GM21390 (cell line): ENCODE measurements at regions not wholly inside any gene's neighbourhood (a gene's known extent, or its start where the extent isn't known, plus 50 kb on each side); places are given as distances from the start of the nearest gene placed in this dataset.
"Not testable (repeated sequence)": the region's sequence is repeated elsewhere in the genome, so short reads cannot be mapped to it uniquely, and the experiment has no call there.

Experiments
- ATAC-seq: cut with Tn5 transposase; IDR thresholded peaks from one replicate; pipeline ENCODE4 v1.9.1; 2021; ENCODE audit not compliant: unreplicated experiment

DNA sequence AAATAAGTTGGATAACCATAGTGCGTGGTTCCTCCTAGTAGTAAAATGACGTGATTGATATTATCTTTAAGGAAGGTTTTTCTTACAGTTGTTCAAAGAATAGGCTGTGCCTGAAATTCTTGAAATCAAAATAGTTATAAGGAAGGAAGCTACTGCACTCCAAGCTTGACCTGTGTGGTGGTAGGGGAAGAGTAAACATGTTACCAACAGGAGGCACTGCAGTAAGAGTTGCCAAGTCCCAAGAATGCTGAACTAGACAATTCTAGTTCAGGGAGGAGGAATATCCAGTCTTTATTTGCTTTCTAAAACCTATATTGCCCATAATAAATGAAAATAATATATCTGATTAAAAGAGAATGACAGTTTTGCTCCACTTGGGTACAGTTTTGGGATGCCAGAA is 764.5 kb downstream of the TMTC2 start:
- no peak for ATAC-seq

DNA sequence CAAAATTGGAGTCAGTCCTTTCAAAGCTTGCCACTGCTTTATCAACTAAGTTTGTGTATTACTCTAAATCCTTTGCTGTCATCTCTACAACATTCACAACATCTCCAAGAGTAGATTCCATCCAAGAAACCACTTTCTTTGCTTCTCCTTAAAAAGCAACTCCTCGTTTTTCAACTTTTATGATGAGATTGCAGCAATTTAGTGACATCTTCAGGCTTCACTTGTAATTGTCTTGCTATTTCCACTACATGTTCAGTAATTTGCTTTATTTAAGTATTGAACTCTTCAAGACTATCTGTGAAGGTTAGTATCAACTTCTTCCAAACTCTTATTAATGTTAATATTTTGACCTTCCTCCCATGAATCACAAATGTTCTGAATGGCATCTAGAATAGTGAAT is 747.9 kb downstream of the TMTC2 start:
- no peak for ATAC-seq

DNA sequence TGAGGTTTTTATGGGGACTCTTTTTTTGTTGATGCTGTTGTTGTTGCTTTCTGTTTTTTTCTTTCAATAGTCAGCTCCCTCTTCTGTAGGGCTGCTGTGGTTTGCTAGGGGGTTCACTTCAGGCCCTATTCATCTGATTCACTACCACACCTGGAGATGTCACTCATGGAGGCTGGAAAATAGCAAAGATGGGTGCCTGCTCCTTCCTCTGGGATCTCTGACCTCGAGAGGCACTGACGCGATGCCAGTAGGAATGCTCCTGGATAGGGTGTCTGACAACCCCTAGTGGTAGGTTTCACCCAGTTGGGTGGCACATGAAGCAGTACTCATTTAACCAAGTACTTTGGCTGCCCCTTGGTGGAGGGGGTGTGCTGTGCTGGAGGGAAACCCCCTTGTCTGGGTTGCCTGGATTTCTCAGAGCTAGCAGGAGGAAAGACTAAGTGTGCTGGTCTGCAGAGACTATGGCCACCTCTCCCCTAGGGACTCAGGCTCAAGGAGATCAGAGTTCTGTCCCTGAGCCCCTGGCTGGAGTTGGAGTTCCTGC is 745.5 kb downstream of the TMTC2 start:
- ATAC-seq = no peak

DNA sequence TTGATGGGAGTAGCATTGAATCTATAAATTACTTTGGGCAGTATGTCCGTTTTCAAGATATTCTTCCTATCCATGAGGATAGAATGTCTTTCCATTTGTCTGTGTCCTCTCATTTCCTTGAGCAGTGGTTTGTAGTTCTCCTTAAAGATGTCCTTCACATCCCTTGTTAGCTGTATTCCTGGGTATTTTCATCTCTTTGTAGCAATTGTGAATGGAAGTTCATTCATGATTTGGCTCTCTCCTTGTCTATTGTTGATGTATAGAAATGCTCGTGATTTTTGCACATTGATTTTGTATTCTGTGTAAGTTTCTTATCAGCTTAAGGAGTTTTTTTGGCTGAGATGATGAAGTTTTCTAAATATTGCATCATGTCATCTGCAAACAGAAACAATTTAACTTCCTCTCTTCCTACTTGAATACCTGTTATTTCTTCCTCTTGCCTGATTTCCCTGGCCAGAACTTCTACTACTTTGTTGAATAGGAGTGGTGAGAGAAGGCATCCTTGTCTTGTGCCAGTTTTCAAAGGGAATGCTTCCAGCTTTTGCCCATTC is 741.0 kb downstream of the TMTC2 start:
- ATAC-seq = not testable (repeated sequence)

DNA sequence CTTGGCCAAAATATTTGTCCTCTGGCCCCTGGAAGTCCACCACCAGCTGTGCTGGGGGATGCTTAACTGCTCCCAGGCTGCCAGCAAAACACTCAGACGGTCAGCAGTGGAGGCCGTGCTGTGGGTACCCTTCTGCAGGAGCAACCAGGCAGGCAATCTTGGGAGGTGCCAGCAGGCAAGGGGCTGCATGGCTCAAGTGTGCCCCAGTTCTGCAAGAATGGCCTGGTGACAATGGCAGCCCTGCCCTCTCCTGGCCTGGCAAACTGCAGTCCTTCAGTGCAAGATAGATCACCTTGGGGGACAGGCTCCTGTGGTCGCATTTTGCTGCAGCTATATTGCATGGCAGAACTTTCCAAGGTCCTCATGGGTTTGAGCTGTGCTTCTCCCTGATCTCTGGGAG is 728.3 kb downstream of the TMTC2 start:
- no peak for ATAC-seq

DNA sequence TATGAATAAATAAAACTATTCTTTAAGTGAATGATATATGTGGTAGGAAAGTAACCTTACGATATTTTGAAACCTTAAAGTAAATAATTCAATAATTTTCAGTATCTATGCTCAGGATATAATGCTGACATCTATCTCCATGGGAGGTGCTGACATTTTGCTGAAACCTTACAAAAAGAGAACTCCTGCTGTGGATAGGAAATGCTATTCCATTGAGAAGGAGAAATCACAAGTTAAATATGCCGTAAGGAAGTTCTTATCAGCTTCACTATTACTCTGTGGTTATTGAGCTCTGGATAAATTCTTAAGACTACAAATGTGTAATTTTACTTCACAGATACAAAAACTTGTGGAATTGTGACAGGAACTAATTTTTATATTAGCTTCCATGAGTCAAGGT is 722.1 kb downstream of the TMTC2 start:
- no peak for ATAC-seq

DNA sequence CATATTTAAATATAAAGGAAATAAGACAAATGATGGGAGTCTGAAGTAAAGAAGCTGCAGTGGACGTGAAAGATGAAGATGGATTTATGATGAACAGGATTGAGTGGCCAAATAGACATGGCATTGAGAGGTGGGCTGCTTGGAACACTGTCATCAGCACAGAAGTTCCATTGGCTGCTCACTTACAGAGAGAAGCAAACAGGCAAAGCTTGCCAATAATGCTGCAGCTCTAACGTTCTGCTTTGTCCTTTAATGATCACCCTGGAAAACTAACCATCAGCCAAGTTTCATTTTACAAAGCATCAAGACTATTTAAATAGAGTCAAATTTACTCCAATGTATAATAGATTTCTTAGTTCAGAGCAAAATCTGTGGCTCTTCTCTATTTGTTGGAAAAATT is 721.4 kb downstream of the TMTC2 start:
- ATAC-seq = no peak

DNA sequence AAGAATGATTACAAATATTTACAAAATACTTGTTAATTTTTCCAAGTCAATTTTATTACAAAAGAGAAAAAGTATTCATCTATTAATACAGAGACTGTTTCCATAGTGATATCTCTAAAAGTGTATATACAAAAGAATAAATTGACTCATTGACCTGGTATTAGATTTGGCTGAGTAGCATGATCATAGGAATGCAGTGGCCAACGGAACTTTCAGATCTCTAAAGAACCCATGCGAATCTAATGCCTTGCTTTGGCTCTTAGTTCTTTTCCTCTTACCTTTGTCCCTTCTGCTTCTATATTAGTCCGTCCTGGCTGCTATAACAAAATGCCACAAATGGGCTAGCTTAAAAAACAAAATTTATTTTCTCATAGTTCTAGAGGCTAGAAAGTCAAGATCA is 717.8 kb downstream of the TMTC2 start:
- no peak for ATAC-seq

DNA sequence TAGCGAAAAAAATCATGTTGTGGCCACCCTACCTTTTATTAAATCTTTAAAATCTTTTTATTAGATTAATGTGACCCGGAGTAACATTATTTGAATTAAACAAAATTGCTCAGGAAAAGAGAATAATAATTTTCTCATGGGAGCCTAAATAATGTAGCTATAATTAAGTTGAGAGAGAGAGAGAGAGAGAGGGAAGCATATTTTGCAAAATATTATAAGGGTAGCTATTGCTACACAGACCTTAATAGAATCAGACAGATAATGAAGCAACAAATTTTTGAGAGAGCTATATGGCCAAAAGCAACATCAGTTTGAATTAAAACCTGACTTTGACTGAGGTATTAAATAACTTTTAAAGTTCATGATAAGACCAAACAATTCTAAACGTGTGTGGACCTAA is 703.5 kb downstream of the TMTC2 start:
- ATAC-seq = no peak

DNA sequence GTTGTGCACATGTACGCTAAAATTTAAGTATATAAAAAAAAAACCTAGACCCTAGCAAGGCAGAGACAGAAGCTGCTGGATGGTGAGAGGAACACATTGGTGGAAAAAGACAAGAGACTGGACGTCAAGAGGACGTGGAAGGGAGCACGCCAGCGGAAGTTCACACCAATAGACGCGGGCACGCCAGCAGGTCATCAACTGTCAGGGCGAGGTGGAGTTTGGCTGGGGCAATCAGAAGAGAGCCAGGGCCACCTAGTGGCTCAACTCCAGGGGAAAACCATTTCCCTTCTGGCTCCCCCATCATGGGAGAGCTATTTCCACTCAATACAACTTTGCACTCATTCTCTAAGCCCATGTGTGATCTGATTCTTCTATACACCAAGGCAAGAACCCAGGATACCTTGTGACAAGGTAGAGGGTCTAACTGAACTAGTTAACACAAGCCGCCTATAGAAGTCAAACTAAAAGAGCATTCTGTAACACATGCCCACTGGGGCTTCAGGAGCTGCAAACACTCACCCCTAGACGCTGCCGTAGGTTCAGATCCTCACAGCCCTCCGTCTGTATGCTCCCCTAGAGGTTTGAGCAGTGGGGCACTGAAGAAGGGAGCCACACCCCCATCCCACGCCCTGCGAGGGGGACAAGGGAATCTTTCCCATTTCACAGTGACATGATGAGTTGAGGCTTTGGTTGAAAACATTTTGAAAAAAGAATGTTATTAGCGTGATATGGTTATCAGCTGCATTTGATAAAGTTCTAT is 702.7 kb downstream of the TMTC2 start:
- no peak for ATAC-seq

DNA sequence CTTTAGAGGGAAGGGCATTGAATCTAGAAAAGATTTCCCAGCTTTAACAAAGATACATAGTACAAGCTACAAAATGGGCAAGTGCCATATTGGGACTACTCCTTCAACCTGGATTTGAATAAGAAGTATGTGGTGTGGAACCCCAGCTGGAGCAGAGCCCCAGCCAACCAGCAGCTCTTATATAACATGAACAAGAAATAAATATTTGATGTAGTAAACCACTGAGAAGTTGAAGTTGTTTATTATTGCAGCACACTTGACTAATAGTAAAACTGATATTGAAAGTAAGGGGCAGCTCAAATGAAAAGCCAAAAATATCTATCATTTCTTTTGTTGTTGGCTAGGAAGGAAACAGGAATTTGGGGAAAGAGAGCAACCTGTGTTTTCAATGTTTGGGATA is 701.8 kb downstream of the TMTC2 start:
- no peak for ATAC-seq

DNA sequence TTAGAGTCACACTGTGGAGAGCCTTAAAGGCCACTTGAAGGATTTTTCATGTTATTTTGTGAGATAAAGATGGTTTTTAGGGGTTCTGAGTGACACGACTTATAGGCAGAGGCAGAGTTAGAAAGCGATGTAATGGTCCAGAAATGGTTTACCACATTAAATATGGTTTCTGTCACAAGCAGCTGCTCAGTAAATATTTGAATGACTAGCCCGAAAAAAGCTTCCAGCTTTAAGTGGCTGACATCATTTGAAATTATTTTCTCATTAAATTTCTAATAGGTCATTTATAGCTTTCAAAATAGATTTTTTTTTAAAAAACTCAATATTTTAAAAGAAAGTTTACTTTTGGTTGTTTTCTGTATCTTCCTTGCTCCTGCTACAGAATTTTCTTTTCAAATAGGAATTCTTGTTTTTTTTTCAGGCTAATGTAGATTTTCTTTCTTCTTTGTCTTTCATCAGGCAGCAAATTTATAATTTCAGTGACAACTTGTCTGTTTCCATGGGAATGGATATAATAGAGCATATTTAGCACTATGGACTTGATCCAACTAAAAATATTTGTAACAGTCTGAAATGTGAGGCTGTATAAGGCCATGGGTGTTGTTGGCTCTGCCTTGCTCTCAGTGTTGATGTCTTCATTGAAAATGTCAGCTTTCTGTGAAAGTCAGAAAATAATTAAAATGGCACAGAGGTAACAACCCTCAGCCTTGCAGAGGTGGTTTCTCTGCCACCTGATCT is 700.0 kb downstream of the TMTC2 start:
- no peak for ATAC-seq

DNA sequence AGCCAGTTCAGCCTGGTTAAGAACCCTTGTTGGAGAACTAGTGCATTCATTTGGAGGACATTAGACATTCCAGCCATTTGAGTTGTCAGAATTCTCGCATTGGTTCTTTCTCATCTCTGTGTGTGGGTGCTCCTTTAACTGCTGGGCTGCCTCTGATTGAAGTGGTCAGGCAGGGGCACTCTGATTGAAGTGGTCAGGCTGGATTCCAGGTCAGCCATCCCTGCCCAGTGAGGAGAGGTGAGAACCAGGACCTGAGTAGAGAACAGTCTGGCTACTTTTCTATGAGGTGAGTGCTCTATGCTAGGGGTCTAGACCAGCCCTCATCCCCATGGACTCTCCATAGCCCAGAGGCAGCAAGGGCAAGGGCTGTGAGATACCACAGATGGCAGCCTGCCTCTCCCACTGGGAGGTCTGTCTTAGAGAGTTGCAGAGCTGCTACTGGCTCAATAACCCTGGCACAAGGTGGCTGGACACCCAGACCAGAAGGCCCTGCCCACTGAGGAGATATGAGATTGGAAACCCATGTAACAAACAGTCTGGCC is 691.6 kb downstream of the TMTC2 start:
- ATAC-seq = no peak

DNA sequence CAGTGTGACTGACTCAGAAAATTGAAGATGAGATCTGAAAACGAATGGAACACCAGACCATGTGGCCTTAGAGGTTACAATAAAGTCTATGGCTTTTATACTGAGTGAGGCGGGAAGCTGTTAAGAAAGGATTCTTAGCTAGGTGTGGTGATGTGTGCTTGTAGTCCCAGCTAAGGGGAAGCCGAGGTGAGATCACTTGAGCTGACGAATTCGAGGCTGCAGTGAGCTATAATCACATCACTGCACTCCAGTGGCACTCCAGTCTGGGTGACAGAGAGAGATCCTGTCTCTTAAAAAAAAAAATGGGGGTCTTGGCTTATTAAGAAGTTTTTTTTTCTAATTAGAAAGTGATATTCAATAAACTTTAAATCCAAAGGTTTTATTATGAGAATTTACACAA is 678.6 kb downstream of the TMTC2 start:
- ATAC-seq = no peak

DNA sequence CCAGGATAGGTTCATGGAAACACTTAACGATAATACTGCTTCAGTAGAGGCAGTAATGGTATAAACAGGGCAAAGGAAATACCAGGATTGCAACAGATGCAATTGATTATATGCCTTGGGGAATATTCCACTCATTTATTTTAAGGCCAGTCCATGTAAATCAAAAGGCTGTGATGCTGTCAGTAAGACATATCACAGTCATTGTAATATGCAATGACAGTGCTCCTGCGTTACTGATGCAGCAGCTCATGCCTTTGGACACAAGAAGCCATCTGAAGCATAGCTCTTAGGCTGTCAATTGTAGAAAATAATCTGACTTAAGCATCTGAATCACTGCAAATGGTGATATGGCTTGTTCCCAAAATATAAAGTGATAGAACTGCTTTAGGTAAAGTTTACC is 674.8 kb downstream of the TMTC2 start:
- ATAC-seq = no peak

DNA sequence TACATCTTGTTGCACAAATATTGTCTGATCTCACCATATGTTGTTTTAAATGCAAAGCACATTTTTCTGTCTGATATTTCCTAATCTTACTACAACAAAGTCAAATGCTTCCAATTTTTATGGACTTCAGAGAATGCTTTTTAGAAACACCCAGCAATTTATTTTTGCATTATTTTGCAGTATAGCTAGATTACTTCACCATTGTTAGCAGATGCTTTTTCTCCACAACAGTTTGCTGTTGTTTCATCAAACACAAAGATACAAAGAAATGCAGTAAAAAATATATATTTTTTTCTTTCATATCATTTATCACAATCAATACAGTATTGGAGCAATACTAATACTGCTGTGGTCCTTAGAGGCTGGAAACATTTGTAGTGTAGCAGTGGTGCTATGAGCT is 674.4 kb downstream of the TMTC2 start:
- ATAC-seq = no peak

DNA sequence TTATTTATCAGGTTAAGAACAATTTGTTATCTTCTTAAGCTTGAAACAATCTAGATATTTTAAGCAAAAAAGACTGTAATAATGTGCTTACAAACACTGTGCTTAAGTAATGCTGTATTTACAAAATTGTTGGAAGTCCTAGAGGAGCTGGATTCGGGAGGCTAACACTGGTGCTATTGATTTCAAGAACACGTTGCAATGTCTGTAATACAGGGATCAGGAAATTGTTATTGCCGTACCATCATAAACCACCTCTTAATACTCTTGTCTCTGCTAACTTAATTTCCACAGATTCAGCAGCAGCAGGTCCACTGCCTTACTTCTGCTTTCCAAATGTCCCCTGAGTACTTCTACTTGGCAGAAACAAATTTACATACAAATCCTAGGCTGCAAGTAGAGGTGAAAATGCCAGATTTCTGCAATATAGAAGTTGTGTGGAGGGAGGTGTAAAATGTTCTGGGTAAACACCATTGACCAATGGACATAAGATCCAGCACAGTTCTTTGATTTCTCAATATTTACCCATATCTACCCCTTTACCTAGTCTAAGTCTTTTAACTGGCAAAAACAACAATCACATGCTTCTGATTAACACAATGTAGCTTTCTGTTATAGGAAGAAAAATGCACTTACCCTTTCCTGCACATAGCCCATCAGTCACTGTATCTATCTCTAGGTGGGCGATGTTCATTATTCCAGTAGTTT is 663.4 kb downstream of the TMTC2 start:
- no peak for ATAC-seq

DNA sequence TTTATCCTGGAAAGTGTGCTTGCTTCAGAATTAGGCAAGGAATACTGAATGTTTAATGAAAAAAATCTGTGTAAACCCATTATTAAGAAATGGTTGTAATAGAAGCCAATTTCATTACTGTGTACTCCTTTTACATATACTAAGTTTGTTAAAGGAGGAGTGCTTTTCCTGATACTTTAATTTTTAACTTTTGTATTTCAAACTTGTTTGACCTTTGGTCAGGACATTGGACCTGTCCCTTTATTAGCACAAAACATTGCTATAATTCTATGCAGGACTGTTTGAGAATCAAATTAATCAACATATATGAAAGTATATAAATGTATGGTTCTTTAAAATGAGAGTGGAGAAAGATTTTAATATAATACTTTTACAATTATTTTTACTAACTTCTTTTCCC is 659.6 kb downstream of the TMTC2 start:
- ATAC-seq = no peak

DNA sequence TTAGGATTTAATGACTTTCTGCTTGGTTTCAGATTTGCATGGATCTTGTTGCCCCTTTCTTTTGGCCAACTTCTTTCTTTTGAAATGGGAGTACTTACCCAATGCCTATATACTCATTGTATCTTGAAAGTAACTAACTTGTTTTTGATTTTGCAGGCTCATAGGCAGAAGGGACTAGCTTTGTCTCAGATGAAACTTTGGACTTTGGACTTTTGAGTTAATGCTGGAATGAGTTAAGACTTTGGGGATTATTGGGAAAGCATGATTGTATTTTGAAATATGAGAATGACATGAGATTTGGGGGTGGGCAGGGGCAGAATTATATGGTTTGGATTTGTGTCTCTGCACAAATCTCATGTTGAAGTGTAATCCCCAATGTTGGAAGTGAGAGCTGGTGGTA is 657.1 kb downstream of the TMTC2 start:
- ATAC-seq = no peak

DNA sequence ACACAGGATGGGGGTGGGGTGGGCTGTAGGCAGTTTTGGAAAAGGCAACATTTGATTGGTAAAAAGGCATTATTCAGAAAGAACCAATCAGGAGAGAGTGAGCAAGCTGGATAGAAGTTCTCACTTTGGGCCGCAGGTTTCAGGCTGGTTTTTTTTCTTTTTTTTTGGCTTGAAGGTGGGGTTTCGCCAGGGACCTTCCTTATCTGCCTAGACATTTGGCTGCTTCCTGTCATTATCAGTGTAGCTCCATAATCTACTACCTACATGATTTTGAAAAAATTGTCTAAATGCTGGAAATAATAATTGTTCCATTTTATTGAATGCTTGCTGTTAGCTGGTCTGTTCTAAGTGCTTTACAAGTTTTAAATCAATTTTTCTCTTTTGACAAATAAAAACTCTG is 649.0 kb downstream of the TMTC2 start:
- ATAC-seq = no peak

DNA sequence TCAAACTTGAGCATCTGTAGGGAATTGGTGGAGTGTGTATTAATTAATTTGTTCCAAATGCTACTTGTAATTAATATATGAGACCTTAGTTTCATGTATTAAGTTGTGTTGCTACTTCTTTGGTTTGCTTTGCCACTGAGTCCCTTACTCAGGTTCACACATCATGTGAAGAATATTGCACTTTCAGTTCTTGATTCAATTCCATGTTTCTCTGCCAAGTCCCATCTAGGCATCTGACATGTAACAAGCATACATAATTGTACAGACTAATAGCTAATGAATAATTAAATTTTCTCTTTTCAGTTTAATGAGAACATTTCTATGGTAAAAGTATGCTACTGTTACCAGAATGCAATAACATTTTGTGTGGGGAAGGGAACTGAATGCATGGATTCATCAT is 640.0 kb downstream of the TMTC2 start:
- no peak for ATAC-seq
